GM20000 (cell line): ENCODE measurements at regions not wholly inside any gene's neighbourhood (a gene's known extent, or its start where the extent isn't known, plus 50 kb on each side); places are given as distances from the start of the nearest gene placed in this dataset.

Source experiments
- DNase-seq: peaks from one replicate; pipeline ENCODE4 v3.0.0; 2012; ENCODE audit warnings: low spot score
- CTCF ChIP-seq: IDR thresholded peaks from 2 replicates; pipeline ENCODE4 v1.5.1; 2012; ENCODE audit warnings: mild to moderate bottlenecking, control low read depth; ENCODE audit errors: extremely low read depth, missing control alignments

- TF ChIP-seq CTCF: no peak
- DNase-seq: no peak
Observed at GRCh38 chr1:68352202-68352601, 97.6 kb downstream of the RPE65 start.

DNA sequence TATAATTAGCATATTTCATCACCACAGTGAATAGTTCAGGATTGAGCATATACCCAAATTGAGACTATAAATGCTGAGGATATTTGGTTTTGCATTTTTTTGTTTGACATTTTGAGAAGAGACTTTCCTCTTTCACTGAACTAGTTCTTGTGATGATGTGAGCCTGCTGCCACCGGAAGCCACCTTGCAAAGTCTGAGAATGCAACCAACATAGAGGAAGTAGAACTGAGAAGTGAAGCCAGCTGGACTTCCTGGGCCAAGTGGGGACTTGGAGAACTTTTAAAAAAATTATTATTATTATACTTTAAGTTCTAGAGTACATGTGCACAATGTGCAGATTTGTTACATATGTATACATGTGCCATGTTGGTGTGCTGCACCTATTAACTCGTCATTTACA is 102.3 kb downstream of the RPE65 start:
- no peak for TF ChIP-seq CTCF
- peak; percentile 31 for DNase-seq

- no peak for TF ChIP-seq CTCF
- DNase-seq: peak; percentile 8
Observed at GRCh38 chr1:68346188-68346808, 103.5 kb downstream of the RPE65 start.

DNA sequence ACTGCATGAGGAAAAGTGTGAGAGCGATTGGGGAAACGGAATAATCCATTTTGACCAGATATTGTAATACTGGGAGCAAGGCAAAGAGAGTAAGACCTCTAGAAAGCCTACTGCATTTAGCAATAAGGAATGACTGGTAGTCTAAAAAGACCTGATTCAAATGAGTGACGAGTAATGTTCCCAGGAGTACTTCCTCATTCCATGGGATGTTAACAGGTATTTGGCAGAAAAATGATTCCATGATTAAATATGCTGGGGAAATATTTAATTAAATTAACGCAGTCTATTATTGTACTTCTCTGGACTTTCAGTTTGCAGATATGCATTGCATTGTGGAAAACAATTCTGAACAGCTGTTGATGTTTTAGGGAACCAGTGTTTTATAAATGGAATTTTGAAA is 105.5 kb downstream of the RPE65 start:
- TF ChIP-seq CTCF: no peak
- no peak for DNase-seq

DNA sequence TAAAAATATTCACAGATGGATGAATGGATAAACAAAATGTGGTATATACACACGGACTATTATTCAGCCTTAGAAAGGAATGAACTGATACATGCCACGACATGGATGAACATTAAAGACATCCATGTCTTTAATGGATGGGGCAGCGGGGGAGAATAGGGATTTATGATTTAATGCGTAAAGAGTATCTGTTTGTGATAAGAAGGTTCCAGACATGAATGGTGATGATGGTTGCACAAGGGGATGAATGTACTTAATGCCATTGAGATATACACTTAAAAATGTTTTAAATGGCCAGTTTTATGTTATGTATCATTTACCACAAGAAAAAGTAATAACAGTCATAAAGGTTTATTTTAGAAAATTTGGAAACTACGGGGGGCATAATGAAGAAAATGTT is 108.6 kb upstream of the WLS start:
- TF ChIP-seq CTCF: no peak
- DNase-seq: no peak

DNA sequence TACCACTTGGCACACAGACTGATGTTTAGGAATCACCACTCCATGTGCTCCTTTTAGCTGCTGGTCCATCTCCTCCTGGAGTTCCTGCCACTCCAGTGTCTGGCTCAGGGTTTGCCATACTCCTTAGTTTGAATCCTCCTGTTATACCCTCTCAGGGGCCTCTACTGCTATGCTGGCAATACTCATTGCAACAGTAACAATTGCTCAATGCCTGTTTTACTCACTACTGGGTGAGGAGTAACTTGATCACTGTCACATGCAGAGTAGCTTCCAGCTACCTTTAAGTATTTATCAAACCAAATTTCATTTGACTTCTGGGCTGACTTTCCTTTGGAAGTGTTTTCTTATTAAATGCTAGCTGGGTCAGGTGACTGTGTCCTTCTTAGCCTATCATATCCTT is 107.2 kb upstream of the WLS start:
- DNase-seq: no peak
- TF ChIP-seq CTCF: no peak

DNA sequence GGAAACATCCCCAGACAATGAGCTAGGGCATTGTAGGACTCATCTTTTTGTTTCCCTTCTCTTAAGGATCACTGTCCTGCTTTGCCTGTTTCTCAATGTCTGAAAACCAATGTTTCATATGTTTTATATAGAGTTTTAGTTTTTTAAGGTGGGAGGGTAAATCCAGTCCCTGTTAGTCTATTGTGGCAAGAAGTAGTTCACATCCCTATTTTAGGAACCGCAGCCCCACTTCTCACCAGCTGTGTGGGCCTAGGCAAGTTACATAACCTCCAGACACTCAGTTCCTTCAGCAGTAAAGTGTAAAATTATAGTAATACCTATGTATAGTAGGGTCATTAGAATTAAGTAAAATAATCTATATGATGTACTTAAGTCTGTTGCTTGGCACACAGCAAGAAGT is 105.8 kb upstream of the WLS start:
- TF ChIP-seq CTCF: no peak
- no peak for DNase-seq

- no peak for TF ChIP-seq CTCF
- no peak for DNase-seq
Observed at GRCh38 chr1:68332041-68332440, 99.7 kb upstream of the WLS start.
